OCI-LY1 (cell line): ENCODE measurements at regions not wholly inside any gene's neighbourhood (a gene's known extent, or its start where the extent isn't known, plus 50 kb on each side); places are given as distances from the start of the nearest gene placed in this dataset.

Source experiments
- CTCF ChIP-seq: fragments of 200-600 bp; sonication (generic), shearing (Covaris generic); IDR thresholded peaks from 2 replicates; pipeline ENCODE4 v1.5.1; 2017; ENCODE audit warnings: mild to moderate bottlenecking, antibody characterized with exemption, low read length, moderate library complexity, mixed read lengths
- EZH2 ChIP-seq: fragments of 200-600 bp; sonication (generic), shearing (Covaris generic); IDR thresholded peaks from 2 replicates; pipeline ENCODE4 v1.8.0; 2017; ENCODE audit warnings: borderline replicate concordance, mixed run types, mild to moderate bottlenecking, antibody characterized with exemption, low read length, moderate library complexity, mixed read lengths

GRCh38 chr17:65447823-65448222 lies 113.6 kb downstream of the AXIN2 start:
- no peak for TF ChIP-seq CTCF
- TF ChIP-seq EZH2: no peak
